Activated CD4-positive, alpha-beta T cell treated with anti-CD3 and anti-CD28 coated beads, Interleukin-2, amount 50 U/mL, for 16 hours (primary cell): ENCODE measurements at regions not wholly inside any gene's neighbourhood (a gene's known extent, or its start where the extent isn't known, plus 50 kb on each side); places are given as distances from the start of the nearest gene placed in this dataset.

Source experiments
- DNase-seq: peaks from one replicate; pipeline ENCODE4 v3.0.0-alpha.2; 2020

DNA sequence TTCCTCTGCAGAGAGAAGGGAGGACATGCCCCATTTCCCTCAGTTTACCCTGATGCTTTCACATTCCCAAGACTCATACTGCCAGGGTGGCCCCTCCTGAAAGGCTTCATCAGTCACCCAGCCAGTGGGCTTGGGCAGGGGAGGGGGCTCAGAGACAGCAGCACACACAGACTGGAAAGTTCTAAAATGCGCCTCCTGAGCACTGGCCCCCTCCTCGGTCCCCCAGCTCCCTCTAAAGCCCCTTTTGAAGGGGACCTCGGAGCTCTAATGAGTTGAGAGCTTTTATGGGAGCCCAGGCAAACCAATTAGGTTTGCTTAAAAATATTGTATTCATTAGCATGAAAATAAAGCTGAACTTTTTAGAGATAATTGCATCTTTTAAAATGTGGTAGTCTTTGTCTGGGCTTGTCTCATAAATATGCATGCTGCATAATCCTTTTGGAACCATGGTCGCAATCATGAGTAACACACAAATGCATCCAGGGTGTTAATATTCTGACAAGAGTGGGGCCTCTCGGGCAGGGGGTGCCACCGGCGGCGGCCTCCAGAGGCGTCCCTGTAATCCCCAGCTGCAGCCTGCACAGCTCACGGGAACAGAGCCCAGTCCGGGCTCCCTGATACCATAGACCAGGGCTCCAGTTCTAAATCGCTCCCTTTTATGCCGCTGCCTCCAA lies 78.5 kb downstream of the RPLP1 start:
- DNase-seq: no peak

DNA sequence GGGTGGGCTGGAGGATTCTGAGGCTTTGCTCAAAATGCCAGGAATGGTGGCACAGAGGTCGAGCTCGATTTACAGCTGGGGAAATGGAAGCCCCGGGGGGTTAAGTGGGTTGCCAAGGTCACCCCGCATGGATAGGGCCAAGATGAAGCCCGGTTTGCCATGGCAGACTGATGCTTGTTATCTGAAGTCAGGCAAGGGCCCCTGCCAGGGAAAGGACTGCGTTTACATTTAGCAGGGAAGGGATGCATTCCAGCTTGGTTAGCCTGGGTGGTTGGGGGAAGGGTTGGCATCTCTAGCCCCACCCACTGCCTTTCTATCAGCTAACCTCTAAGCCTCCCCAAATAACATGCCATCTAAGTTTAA lies 79.0 kb downstream of the RPLP1 start:
- no peak for DNase-seq

DNA sequence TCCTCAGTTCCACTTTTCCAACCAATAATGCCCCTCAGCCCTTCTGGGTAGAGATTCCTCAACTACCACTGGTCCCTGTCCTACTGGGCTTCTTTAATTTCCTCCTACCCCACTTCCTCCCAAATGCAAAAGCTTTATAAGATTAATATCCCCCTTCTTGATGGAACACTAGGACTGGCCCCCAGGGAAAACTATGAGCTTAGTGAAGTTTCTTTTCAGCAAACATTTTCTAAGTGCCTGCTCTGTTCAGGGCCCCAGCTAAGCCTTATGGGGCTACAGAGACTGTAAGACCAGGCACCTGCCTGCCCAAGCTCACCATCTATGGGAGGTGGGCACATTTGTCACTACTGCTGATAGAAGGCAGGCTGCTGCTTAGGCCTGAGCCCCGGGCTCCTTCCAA lies 79.4 kb downstream of the RPLP1 start:
- no peak for DNase-seq

DNA sequence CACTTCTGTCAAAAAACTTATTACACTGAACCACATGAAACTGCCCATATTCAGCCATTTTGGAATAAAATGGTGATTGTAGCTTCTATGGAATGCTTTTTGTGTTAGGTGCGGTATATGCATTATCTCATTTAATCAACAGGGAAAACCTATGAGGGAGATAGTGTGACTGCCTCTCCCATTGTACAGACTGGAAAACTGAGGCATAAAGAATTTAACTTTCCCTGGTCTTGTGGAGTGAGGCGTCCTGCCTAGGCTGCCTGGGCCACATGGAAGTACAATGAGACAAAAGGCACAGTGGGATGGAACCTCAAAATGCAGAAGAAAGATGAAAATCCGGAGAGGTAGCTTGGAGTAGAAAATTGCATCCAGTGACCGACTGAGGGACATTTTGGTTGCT lies 80.2 kb downstream of the RPLP1 start:
- DNase-seq: no peak

DNA sequence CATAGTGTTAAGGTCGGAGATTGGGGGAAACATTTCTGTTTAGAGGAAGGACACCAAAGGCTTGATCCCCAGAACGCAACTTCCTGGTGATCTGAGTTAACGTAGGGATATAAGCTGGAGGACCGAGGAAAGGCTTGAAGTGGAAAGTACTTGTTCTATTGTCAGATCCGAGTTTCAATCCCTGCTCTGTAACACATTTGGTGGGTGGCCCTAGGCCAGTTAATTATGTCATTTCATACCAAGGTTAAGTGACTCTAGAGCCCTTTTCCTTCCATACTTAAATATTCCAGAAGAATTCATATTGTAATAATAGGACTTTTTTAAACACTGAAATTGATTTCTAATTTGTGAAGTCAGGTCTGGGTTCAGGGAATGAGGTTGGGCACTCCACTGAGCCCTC lies 80.9 kb downstream of the RPLP1 start:
- DNase-seq: no peak

DNA sequence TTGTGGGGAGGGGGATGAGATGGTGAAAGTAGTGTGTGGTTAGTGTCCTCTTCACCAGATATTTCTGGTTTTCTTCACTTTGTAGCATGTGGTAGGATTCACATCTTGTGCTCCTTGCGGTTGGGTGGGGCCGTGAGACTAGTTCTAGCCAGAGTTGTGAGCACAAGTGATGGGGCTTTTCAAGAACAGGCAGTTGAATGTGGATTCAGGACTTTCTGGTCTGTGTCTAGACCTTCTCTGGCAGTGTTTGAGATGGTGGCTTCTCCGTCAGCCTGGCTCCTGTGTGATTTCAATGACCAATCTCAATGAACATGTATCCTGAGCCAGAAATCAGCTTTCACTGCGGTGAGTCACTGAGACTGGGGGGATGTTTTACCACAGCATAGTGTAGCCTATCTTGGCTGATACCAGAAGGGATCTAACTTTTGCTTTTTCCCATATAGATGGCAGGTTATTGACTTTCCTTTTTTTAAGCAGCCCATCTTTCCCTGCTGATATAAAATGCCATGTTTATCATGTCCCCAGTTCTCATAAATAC lies 82.6 kb downstream of the RPLP1 start:
- DNase-seq: no peak

DNA sequence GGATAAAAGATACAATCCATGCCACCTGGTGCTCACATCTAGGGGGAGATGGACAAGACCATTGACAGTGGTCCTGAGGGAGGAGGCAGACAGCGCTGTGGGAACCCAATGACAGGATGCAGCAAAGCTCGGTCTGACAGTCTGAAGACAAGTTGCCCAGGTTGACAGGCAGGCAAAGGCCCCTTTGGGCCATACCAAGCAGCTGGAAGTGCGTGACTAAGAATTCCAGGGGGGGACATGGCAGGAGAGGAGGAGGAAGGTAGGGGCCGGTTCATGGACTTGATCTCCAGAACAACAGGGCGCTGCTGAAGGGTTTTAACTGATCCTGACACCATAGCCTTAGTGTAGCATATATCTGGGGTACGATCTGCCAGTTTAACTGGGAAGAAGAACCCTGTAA lies 83.4 kb downstream of the RPLP1 start:
- no peak for DNase-seq

DNA sequence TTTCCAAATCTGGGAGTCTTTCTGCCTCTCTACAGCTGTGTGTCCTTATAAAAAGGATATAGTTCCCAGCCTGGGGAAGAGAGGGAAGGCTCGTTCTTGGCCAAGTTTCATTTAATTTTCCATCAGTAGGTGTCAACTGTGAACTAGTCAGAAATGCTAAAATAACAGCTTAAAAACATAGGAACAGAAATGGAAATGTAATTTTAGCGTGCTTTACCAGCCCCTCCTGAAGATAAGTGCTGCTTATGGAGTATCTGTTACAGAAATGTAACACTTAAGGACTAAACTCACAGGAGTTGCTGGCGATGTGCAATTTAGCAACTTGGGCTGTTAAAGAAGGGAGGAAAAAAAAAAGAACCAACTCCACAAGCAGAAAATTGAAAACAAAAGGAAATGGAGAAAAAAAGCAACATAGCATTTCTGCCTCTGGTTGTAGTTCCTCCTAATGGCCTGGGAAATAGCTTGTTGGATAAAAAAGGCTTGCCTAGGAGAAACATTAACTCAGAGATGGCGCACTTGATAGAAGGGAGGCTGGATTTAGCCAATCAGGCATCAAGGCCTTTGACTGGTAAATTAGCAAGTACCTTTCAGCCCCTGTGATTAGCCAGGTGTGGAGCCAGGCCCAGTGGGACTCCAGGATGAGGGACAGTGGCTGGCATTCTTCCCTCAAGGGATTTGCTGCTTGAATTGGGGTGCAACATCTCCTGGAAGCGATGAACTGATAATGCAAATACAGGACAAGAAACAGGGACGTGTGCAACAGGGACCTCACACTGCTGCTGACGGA lies 84.3 kb downstream of the RPLP1 start:
- DNase-seq: no peak

DNA sequence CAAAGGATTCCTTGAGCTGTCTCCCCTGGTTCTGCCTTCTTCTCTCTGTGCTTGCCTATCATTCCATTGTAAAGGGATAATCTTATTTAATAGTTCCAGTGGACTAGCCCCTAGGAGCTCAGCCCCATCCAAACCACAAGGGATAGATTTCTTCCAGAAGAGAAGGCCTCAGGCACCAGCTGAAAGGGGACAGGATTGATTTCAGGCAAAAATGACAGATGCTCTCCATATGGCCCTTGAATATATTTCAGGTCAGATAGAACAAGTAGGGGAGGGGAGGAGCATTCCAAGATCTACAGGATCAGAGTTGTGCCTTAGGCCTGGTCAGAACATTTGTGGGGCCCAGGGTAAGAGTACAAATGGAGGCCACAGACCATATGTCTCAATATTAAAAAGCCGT lies 85.3 kb downstream of the RPLP1 start:
- no peak for DNase-seq

DNA sequence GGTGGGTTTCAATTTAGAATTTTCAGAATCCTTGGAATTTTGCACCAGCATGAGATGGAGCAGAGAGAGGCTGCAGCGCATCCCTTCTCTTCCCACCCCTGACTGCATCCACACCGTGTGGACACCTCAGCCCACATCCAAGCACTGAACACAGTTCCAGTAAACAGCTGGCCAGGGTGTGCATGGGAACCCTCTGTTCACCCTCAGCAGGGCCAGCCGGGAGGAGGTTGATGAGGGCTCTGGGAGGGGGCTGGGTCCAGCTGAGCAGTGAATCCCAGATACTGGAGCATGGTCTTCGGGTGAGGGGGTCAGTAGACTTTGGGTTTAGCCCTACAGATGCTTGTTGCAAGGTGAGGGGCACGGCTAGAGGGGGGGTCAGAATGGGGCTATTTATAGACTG lies 85.8 kb downstream of the RPLP1 start:
- DNase-seq: no peak

DNA sequence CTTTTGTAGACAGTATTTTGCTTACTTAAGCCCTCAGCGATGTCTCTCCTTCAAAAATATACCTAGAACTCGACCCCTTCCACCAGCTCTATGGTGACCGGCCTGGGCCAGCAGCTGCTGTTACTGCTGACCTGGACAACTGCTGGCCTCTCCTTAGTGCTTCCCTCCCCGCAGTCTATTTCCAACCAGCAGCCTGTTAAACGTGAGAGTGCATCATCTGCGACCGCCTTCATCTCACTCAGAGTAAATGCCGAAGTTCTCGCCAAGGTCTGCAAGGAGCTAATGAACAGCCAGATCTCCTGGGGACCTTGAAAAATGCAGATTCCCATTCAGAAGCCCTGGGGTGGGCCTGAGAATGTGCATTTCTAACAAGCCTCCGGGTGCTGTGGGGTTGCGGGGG lies 86.7 kb downstream of the RPLP1 start:
- no peak for DNase-seq

DNA sequence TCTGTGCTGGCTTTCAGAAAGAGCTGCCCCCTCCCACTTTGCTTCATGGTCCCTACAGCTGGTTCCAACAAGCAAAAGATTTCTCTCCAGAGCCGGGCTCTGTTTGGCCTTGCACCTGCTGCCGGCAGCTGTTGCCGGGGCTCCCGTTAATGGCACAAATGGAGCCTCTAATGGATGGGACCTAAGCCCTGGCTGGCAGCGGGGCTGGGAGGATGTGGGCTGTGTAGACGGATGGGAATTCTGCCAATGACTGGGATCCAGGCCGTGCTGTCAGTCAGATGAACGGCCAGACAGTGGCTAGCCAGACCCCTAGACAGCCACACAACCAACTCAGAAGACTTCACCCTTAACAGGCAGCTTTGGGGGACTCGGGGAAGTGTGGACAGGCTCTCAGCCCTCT lies 88.0 kb downstream of the RPLP1 start:
- no peak for DNase-seq

DNA sequence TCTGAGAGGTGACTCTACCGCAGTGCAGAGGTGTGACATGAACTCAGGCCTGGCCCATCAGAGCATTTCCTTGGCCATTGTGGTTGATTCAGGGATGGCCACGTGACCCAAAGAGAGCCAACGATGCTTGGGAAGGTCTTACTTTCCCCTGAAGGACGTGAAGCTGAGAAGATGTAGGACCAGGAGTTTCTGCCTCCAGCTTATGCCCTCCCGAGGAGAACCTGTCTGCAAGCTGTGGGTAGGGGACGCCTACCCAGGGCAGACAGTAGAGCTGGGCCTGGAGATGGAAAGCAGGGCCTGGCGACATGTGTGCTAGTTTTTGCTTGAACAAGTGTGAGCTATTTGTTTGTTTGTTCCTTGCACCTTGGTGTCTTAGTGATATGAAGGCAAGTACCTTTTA lies 89.4 kb downstream of the RPLP1 start:
- DNase-seq: no peak

DNA sequence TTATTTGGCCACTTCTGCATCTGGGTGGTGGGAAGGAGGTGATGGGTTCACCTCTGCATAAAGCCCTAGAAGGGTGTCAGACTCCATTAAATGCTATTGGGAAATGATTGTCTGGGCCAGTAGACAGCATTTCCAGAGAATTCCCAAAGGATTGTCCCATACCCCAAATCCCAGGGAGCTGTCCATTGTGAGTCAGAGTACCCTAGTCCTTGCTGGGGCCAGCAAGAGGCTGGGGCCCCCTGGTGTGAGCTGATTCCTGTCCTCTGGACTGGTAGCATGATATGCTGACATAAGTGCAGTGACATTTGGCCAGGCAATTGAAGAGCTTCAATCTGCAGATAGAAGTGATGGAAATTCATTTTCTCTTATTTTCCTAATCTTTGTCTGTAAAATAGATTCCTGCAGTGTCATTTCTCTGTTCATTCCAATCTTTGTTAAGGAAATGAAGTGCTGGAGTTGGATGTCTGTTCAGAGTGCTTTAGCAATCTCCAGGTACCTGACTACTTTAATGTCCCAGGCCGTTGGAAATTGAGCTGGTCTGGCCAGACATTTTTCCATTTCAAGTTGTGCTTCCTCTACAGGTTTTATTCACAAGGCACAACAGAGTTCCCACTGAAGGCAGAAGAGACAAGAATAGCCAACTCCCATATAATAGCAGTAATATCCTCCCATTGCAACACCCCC lies 91.2 kb downstream of the RPLP1 start:
- DNase-seq: no peak

DNA sequence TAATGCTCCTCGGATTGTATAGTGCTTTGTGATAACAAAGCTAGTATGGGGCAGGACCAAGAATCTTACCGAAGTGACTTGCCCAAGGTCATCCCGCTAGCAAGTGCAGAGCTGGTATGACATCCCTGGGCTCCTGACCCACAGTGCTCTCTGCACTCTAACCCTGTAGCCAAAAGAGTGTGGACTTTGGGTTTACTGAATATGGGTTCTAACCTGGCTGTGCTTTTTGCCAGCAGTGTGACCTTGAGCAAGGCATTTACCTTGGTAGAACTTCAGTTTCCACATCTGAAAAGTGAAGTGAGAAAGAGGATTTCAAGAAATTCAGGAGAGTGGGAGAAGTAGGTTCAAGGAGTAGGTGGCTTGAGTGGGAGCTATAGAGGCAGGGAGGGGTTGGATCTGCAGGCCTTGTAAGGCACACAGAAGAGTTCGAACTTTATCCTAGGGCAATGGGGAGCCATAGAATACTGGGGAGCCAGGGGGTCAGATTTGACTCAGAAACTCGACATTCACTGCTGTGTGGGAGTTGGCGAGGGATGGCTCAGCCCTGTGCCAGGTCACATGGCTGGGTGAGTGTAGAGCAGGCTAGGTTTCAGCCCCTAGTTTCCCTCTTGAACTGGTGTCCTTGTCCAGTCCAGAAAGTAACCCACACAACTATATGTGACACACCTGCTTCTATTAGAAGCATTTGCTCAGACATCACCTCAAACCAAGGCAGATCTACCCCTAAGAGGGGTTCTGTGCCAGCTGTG lies 91.9 kb downstream of the RPLP1 start:
- DNase-seq: no peak

DNA sequence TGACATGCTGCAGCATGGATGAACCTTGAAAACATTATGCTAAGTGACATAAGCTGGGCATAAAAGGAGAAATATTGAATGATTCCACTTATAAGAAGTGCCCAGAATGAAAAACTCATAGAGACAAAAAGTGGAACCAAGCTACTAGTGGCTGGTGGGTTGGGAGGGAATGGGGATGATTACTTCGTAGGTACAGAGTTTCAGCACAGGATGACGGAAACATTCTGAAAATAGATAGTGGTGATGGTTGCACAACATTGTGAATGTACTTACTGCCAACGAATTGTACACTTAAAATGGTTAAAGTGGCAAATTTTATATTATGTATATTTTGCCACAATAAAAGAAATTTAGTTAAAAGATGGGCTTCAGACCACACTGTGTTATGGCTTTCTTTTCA lies 93.6 kb downstream of the RPLP1 start:
- DNase-seq: no peak

DNA sequence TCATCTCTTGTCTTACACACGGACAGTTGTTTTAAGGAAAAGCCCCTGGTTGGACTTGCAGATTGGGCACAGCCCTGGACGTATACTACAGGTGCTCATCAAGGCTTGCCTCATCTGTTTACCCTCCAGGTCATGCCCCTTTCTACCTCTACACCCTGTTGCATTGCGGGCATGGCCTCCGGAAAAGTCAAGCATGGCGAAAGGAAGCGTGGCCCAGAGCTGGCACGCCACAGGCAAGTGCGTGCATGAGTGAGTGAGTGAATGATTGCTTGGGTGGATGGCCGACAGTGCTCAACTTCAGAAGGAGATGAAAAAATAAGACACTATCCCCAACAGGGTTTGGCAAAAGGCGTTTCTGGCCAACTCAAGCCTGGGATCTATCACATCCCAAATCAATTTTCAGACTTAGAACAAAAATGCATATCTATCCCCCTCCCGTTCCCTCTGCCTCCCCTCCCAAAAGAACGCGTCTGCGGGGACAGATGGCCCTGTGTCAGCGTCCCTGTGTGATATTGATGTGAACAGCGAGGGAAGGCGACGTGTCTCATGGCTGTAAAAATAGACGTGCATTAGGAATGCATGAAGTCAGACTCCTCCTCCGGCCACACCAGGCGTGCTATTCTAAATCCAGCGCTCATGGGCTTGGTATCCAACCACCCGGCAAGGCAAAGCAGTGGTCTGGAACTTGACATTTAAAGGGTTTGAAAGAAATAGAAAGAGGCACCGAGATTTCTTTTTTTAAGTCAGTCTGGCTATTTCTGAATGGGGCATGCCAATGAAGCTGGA lies 96.0 kb downstream of the RPLP1 start:
- DNase-seq: no peak

DNA sequence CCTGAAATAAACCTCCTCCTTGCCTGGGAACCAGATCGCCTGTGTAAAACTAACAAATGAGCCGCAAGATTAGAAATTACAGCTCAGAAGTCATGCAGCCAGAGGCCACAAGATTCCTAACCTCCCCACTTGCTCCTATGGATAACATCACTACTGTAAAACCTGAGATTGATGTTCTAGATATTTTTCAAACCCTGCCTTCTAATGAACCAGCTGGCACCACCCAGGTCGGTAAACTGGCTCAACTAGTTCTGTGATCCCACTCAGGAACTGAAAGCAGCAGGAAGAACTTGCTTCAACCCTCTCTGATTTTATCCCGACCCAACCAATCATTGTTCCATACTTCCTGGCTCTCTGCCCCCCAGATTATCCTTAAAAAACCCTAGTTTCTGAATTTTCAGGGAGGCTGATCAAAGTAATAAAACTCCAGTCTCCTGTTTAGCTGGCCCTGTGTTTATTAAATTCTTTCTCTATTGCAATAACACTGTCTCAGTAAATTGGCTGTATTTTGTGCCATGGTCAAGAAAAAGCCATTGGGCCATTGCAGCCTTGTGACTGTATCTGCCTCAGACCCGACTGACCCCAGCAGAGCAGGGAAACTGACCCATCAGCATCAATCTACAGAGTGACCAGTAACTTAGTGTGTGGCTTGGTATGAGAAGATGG lies 98.9 kb downstream of the RPLP1 start:
- DNase-seq: no peak

DNA sequence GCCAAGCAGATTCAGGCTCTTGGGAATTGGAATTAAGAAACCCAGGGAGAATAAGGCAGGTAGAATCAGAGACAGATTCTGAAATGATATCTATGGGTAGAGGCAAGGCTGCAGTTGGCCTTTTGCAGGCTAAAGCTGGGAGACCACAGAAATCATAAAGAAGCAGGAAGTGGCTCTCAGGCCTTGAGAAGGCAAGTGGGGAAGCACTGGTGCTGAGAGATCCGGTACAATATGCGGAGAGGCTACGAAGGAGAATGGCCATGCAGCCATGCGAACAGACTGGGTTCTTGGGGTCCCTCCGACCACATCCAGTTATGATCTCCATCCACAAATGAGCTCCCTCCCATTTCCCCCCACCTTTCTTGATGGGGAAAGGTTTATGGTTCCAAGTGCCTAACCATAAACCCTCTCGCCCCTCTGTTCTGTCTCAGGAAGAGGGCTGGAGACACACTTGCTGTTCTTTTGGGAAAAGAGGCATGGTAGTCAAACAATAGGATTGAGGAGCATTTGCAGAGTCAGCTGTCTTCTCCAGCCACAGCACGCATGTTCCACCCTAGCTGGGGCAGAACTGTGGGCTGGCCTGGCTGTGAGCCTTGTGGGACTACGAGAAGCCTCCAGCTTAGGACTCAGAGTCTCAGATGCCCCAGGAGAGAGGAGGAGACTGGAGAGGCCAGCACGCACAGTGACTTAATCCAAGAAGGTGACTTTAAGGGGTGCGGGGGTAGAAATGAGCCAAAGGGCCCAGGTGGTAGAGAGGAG lies 99.6 kb downstream of the RPLP1 start:
- no peak for DNase-seq

DNA sequence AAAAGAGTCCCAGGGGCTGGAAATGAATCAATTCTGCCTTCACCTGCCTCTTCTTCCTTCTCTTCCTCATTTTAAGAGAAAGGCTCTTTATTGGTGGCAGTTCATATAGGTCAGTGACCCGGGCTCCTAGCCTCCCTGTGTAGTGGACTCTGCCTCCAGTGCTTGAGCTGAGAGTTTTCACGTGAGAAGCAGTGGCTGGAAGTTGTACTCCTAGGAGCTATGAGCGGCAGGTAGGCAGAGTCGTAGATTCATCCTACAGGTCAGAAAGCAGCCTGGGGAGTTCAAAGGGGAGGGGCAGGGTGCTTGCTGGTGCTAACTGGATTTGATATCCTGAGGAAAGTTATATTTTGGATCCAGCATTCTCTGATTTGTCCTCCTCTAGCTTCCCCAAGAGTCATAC lies 101.1 kb downstream of the RPLP1 start:
- DNase-seq: no peak
